ENCODE measurements at regions not wholly inside any gene's neighbourhood (a gene's known extent, or its start where the extent isn't known, plus 50 kb on each side); places are given as distances from the start of the nearest gene placed in this dataset.

DNA sequence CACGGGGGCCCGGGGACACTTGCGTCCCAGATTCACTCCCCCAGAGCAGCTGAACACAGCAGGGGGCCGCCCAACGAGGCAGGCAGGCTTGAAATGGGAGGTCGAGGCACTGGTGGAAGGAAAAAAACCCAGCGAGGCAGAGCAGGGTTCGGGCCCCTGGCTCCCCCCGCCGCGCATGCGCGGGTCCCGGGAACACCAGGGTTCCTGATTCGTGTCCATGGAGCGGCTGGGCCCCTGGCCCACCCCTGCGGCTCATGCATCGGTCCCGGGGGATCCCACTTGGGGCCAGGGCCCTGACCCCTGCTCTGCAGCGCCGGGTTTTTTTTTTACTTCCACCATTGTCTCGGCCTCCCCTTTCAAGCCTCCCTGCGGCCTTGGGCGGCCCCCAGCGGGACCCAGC is 321.5 kb downstream of the ALG10 start:
- Histone ChIP-seq H3K27me3 (ENCODE audit: insufficient read depth, low read length, poor library complexity, severe bottlenecking) (no peaks in the 10 kb centered on the region), H3K9ac (ENCODE audit: low read depth, low read length, poor library complexity, severe bottlenecking) (no peak overlapping the region), H4K20me1 (ENCODE audit: insufficient read depth, low read length, poor library complexity, severe bottlenecking) (no peaks in the 10 kb centered on the region), H3K36me3 (ENCODE audit: insufficient read depth, low read length) (no peaks in the 10 kb centered on the region), H3K79me2 (ENCODE audit: insufficient read depth, low read length) (no peaks in the 10 kb centered on the region), H2AFZ (ENCODE audit: low read length) (no peak overlapping the region), H3K4me3 (ENCODE audit: low read length, poor library complexity, severe bottlenecking) (no peak overlapping the region), H3K9me2 (replicated peaks; ENCODE audit: low read depth, low read length) (no peaks in the 10 kb centered on the region), H3K9me3 (ENCODE audit: insufficient read depth, low read depth, low read length) (no peaks in the 10 kb centered on the region; the same call in 1 of the 2 replicates), H3K4me2 (ENCODE audit: low read depth, low read length, poor library complexity, severe bottlenecking) (no peak overlapping the region), H3K4me1 (ENCODE audit: insufficient read depth, low read length, poor library complexity, severe bottlenecking) (no peaks in the 10 kb centered on the region), H3F3A (ENCODE audit: low read depth) (no peaks in the 10 kb centered on the region)
- TF ChIP-seq, protein P1, sequence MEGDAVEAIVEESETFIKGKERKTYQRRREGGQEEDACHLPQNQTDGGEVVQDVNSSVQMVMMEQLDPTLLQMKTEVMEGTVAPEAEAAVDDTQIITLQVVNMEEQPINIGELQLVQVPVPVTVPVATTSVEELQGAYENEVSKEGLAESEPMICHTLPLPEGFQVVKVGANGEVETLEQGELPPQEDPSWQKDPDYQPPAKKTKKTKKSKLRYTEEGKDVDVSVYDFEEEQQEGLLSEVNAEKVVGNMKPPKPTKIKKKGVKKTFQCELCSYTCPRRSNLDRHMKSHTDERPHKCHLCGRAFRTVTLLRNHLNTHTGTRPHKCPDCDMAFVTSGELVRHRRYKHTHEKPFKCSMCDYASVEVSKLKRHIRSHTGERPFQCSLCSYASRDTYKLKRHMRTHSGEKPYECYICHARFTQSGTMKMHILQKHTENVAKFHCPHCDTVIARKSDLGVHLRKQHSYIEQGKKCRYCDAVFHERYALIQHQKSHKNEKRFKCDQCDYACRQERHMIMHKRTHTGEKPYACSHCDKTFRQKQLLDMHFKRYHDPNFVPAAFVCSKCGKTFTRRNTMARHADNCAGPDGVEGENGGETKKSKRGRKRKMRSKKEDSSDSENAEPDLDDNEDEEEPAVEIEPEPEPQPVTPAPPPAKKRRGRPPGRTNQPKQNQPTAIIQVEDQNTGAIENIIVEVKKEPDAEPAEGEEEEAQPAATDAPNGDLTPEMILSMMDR (conservative IDR thresholded peaks at IDR 0.05; ENCODE audit: low read length): no peak
- no peak for TF ChIP-seq EZH2phosphoT487 (IDR thresholded peaks at IDR 0.05; ENCODE audit: borderline replicate concordance)

DNA sequence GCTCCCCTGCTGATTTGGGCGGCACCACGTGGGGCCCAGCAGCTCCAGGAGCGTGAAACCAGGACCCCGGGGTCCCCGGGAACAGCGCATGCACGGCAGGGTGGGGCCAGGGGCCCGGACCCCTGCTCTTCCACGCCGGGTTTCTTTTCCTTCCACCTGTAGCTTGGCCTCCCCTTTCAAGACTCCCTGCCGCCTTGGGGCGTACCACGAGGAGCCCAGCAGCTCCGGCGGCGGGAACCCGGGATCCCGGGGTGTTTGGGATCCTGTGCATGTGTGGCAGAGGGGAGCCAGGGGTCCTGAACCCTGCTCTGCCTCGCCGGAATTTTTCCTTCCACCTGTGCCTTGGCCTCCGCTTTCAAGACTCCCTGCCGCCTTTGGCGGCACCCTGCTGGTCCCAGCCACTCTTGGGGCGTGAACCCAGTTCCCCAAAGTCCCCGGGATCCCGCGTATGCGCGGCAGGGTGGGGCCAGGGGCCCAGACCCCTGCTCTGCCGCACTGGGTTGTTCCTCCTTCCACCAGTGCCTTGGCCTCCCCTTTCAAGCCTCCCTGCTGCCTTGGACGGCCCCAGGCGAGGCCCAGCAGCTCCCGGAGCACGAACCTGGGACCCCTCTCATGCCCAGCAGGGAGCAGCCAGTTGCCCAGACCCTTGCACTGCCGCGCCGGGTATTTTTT is 322.7 kb downstream of the ALG10 start:
- no peaks in the 10 kb centered on the region for H3K36me3 ChIP-seq (ENCODE audit: insufficient read depth, low read length)
- H3K27me3 ChIP-seq (ENCODE audit: insufficient read depth, low read length, poor library complexity, severe bottlenecking): no peaks in the 10 kb centered on the region
- no peaks in the 10 kb centered on the region for H3F3A ChIP-seq (ENCODE audit: low read depth)
- no peak overlapping the region for H3K4me2 ChIP-seq (ENCODE audit: low read depth, low read length, poor library complexity, severe bottlenecking)
- no peaks in the 10 kb centered on the region for H3K4me1 ChIP-seq (ENCODE audit: insufficient read depth, low read length, poor library complexity, severe bottlenecking)
- H3K9me2 ChIP-seq (replicated peaks; ENCODE audit: low read depth, low read length): no peaks in the 10 kb centered on the region
- H3K9ac ChIP-seq (ENCODE audit: low read depth, low read length, poor library complexity, severe bottlenecking): no peak overlapping the region
- TF ChIP-seq, protein P1 (conservative IDR thresholded peaks at IDR 0.05; ENCODE audit: low read length): no peak
- no peak for TF ChIP-seq EZH2phosphoT487 (IDR thresholded peaks at IDR 0.05; ENCODE audit: borderline replicate concordance)
- no peaks in the 10 kb centered on the region for H4K20me1 ChIP-seq (ENCODE audit: insufficient read depth, low read length, poor library complexity, severe bottlenecking)
- no peak overlapping the region for H2AFZ ChIP-seq (ENCODE audit: low read length)
- no peaks in the 10 kb centered on the region; the same call in 1 of the 2 replicates for H3K9me3 ChIP-seq (ENCODE audit: insufficient read depth, low read depth, low read length)
- H3K79me2 ChIP-seq (ENCODE audit: insufficient read depth, low read length): no peaks in the 10 kb centered on the region
- no peak overlapping the region for H3K4me3 ChIP-seq (ENCODE audit: low read length, poor library complexity, severe bottlenecking)

DNA sequence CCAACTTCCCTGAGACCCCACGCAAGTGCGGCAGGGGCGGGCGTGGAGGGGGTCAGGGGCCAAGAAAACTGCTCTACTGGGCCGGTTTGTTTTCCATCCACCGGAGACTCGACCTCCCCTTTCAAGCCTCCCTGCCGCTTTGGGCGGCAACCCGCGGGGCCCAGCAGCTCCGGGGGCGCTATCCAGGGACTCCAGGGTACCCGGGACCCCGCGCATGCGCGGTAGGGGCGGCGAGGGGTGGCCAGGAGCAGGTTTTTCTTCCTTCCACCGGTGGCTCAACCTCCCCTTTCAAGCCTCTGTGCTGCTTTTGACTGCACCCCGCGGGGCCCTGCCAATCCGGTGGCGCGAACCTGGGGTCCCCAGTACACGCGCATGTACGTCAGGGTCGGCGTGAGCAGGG is 323.5 kb downstream of the ALG10 start:
- no peaks in the 10 kb centered on the region for H3K27me3 ChIP-seq (ENCODE audit: insufficient read depth, low read length, poor library complexity, severe bottlenecking)

More for the DNA sequence above, 323.5 kb downstream of the ALG10 start:
- H3K9me2 ChIP-seq (replicated peaks; ENCODE audit: low read depth, low read length): no peaks in the 10 kb centered on the region
- no peak overlapping the region for H3K4me2 ChIP-seq (ENCODE audit: low read depth, low read length, poor library complexity, severe bottlenecking)
- no peaks in the 10 kb centered on the region for H3K4me1 ChIP-seq (ENCODE audit: insufficient read depth, low read length, poor library complexity, severe bottlenecking)
- H4K20me1 ChIP-seq (ENCODE audit: insufficient read depth, low read length, poor library complexity, severe bottlenecking): no peaks in the 10 kb centered on the region
- no peaks in the 10 kb centered on the region for H3K36me3 ChIP-seq (ENCODE audit: insufficient read depth, low read length)
- no peaks in the 10 kb centered on the region; the same call in 1 of the 2 replicates for H3K9me3 ChIP-seq (ENCODE audit: insufficient read depth, low read depth, low read length)
- H3K9ac ChIP-seq (ENCODE audit: low read depth, low read length, poor library complexity, severe bottlenecking): no peak overlapping the region
- no peak overlapping the region for H3K4me3 ChIP-seq (ENCODE audit: low read length, poor library complexity, severe bottlenecking)
- TF ChIP-seq, protein P1 (conservative IDR thresholded peaks at IDR 0.05; ENCODE audit: low read length): no peak
- TF ChIP-seq EZH2phosphoT487 (IDR thresholded peaks at IDR 0.05; ENCODE audit: borderline replicate concordance): no peak
- no peaks in the 10 kb centered on the region for H3F3A ChIP-seq (ENCODE audit: low read depth)
- H2AFZ ChIP-seq (ENCODE audit: low read length): no peak overlapping the region
- no peaks in the 10 kb centered on the region for H3K79me2 ChIP-seq (ENCODE audit: insufficient read depth, low read length)

All from Loucy (cell line).